HEK293T (cell line): ENCODE measurements at regions not wholly inside any gene's neighbourhood (a gene's known extent, or its start where the extent isn't known, plus 50 kb on each side); places are given as distances from the start of the nearest gene placed in this dataset.

ENCODE experiments used
- ARNT ChIP-seq: fragments of 450-650 bp; IDR thresholded peaks from 2 replicates; pipeline ENCODE4 v1.6.1; 2017; ENCODE audit warnings: mild to moderate bottlenecking
- BHLHE40 ChIP-seq: fragments of 450-650 bp; IDR thresholded peaks from 2 replicates; pipeline ENCODE4 v1.6.1; 2016; ENCODE audit warnings: mild to moderate bottlenecking, moderate library complexity, borderline replicate concordance
- ELF4 ChIP-seq: fragments of 450-650 bp; IDR thresholded peaks from 2 replicates; pipeline ENCODE4 v1.6.1; 2017; ENCODE audit warnings: antibody characterized with exemption
- FOXA1 ChIP-seq: fragments of 450-650 bp; IDR thresholded peaks from 2 replicates; pipeline ENCODE4 v1.6.1; 2016; ENCODE audit warnings: mild to moderate bottlenecking
- FOXK2 ChIP-seq: fragments of 450-650 bp; IDR thresholded peaks from 2 replicates; pipeline ENCODE4 v1.6.1; 2016; ENCODE audit warnings: mild to moderate bottlenecking
- FOXM1 ChIP-seq: fragments of 450-650 bp; IDR thresholded peaks from 2 replicates; pipeline ENCODE4 v1.6.1; 2017; ENCODE audit warnings: mild to moderate bottlenecking, borderline replicate concordance
- HDGF ChIP-seq: fragments of 450-650 bp; IDR thresholded peaks from 2 replicates; pipeline ENCODE4 v1.6.1; 2017; ENCODE audit warnings: antibody characterized with exemption, borderline replicate concordance
- L3MBTL2 ChIP-seq: fragments of 450-650 bp; conservative IDR thresholded peaks from 2 replicates; pipeline ENCODE4 v1.6.1; 2016; ENCODE audit warnings: mild to moderate bottlenecking
- LEF1 ChIP-seq: fragments of 450-650 bp; IDR thresholded peaks from 2 replicates; pipeline ENCODE4 v1.6.1; 2017; ENCODE audit warnings: mild to moderate bottlenecking, borderline replicate concordance
- SP1 ChIP-seq: fragments of 450-650 bp; IDR thresholded peaks from 2 replicates; pipeline ENCODE4 v1.6.1; 2017
- SUZ12 ChIP-seq: fragments of 450-650 bp; IDR thresholded peaks from 2 replicates; pipeline ENCODE4 v1.6.1; 2016; ENCODE audit warnings: mild to moderate bottlenecking
- TARDBP ChIP-seq: fragments of 450-650 bp; IDR thresholded peaks from 2 replicates; pipeline ENCODE4 v1.6.1; 2016

DNA sequence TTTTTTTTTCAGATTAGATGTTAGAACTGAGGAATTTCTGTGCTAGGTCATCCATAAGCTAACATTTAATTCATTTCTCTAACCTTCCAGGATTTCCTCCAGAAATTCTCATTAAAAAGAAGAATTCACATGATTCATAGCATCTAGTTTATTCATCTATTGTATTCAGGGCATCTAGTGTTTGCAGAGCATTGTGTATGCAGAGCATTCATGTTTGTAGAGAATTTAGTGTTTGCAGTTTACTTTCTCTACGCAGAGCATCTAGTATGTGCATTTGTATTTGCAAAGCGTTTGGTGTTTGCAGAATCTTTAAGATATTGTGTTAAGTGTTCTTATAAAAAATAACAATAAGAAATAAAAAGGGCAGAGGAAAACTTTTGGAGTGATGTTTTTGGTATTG is 491.1 kb downstream of the MTRR start:
- no peak for TF ChIP-seq ARNT
- TF ChIP-seq L3MBTL2, result no peak
- TF ChIP-seq TARDBP, result no peak
- no peak for TF ChIP-seq FOXK2
- TF ChIP-seq SP1, result no peak
- no peak for TF ChIP-seq BHLHE40
- no peak for TF ChIP-seq FOXM1
- no peak for TF ChIP-seq HDGF
- TF ChIP-seq ELF4, result no peak
- TF ChIP-seq FOXA1, result no peak
- TF ChIP-seq SUZ12, result no peak
- TF ChIP-seq LEF1, result no peak
